WTC11 (cell line): ENCODE measurements at regions not wholly inside any gene's neighbourhood (a gene's known extent, or its start where the extent isn't known, plus 50 kb on each side); places are given as distances from the start of the nearest gene placed in this dataset.

Experiments
- ATAC-seq: fragments of 200-7000 bp; cut with Tn5 transposase; 2 replicates; pipeline ENCODE4 v1.10.0; 2021; ENCODE audit warnings: mild to moderate bottlenecking, moderate library complexity
- CTCF ChIA-PET: fragments of 300-600 bp; sonication (Branson Sonifier 250); formaldehyde crosslinking; loops from one replicate; lab custom pipeline; 2021; ENCODE audit warnings: antibody characterized with exemption; lab: Charles Lee
- POLR2A ChIA-PET: fragments of 350-600 bp; sonication (Branson Sonifier 250); formaldehyde crosslinking; loops from one replicate; lab custom pipeline; 2021; ENCODE audit warnings: antibody characterized with exemption; lab: Charles Lee
- DNase-seq: peaks from one replicate; pipeline ENCODE4 v3.0.0; 2021; ENCODE audit warnings: low spot score
- H3K27ac Mint-ChIP-seq: 2 replicates; pipeline ENCODE4 v1.8.0; 2021; ENCODE audit warnings: mixed read lengths
- H3K27me3 Mint-ChIP-seq: 2 replicates; pipeline ENCODE4 v1.8.0; 2021; ENCODE audit warnings: low read depth, mild to moderate bottlenecking, moderate library complexity, mixed read lengths
- H3K36me3 Mint-ChIP-seq: 2 replicates; pipeline ENCODE4 v1.8.0; 2021; ENCODE audit warnings: mixed read lengths
- H3K4me1 Mint-ChIP-seq: 2 replicates; pipeline ENCODE4 v1.8.0; 2022; ENCODE audit warnings: mixed read lengths
- H3K4me3 Mint-ChIP-seq: 2 replicates; pipeline ENCODE4 v1.8.0; 2021; ENCODE audit warnings: mild to moderate bottlenecking, moderate library complexity, mixed read lengths
- H3K9me3 Mint-ChIP-seq: 2 replicates; pipeline ENCODE4 v1.8.0; 2021; ENCODE audit warnings: mixed read lengths
- AFF4 ChIP-seq: sonication (generic); formaldehyde crosslinking; IDR thresholded peaks from 2 replicates; pipeline ENCODE4 v1.8.1; 2023; ENCODE audit warnings: mild to moderate bottlenecking, missing genetic modification reagents, borderline replicate concordance
- ATF2 ChIP-seq: sonication (generic); formaldehyde crosslinking; IDR thresholded peaks from 2 replicates; pipeline ENCODE4 v1.8.1; 2022; ENCODE audit warnings: low read depth, missing genetic modification reagents, borderline replicate concordance
- CBFB ChIP-seq: sonication (generic); formaldehyde crosslinking; IDR thresholded peaks from 2 replicates; pipeline ENCODE4 v1.8.1; 2022; ENCODE audit warnings: mild to moderate bottlenecking, low read depth, missing genetic modification reagents
- CTCF ChIP-seq: fragments of 200-600 bp; IDR thresholded peaks from 2 replicates; pipeline ENCODE4 v1.8.0; 2022; ENCODE audit warnings: antibody characterized with exemption
- E2F1 ChIP-seq: sonication (generic); formaldehyde crosslinking; IDR thresholded peaks from 2 replicates; pipeline ENCODE4 v1.8.0; 2022; ENCODE audit warnings: mild to moderate bottlenecking, missing genetic modification reagents
- ESRRA ChIP-seq: sonication (generic); formaldehyde crosslinking; IDR thresholded peaks from 2 replicates; pipeline ENCODE4 v1.8.1; 2022; ENCODE audit warnings: mild to moderate bottlenecking, missing genetic modification reagents, borderline replicate concordance
- FOXJ3 ChIP-seq: sonication (generic); formaldehyde crosslinking; IDR thresholded peaks from 2 replicates; pipeline ENCODE4 v1.9.0; 2021; ENCODE audit warnings: missing genetic modification reagents, mild to moderate bottlenecking, borderline replicate concordance
- FOXK1 ChIP-seq: sonication (generic); formaldehyde crosslinking; IDR thresholded peaks from 2 replicates; pipeline ENCODE4 v1.8.0; 2022; ENCODE audit warnings: mild to moderate bottlenecking, moderate library complexity, missing genetic modification reagents
- FOXP4 ChIP-seq: sonication (generic); formaldehyde crosslinking; IDR thresholded peaks from 2 replicates; pipeline ENCODE4 v1.8.0; 2022; ENCODE audit warnings: mild to moderate bottlenecking, missing genetic modification reagents
- JAZF1 ChIP-seq: fragments of 250-450 bp; sonication (Bioruptor Pico); IDR thresholded peaks from 2 replicates; pipeline ENCODE4 v1.9.0; 2021; ENCODE audit warnings: moderate library complexity, mild to moderate bottlenecking, inconsistent platforms
- JUN ChIP-seq: sonication (generic); formaldehyde crosslinking; IDR thresholded peaks from 2 replicates; pipeline ENCODE4 v1.8.0; 2023; ENCODE audit warnings: mild to moderate bottlenecking, missing genetic modification reagents
- NFATC4 ChIP-seq: fragments of 250-450 bp; sonication (Bioruptor Pico); IDR thresholded peaks from 2 replicates; pipeline ENCODE4 v1.9.0; 2021; ENCODE audit warnings: mild to moderate bottlenecking
- NR2C2 ChIP-seq: sonication (generic); formaldehyde crosslinking; IDR thresholded peaks from 2 replicates; pipeline ENCODE4 v1.8.0; 2022; ENCODE audit warnings: mild to moderate bottlenecking, missing genetic modification reagents
- NR3C1 ChIP-seq: sonication (generic); formaldehyde crosslinking; conservative IDR thresholded peaks from 2 replicates; pipeline ENCODE4 v1.8.1; 2023; ENCODE audit warnings: low read depth, mild to moderate bottlenecking, missing genetic modification reagents
- PREB ChIP-seq: sonication (generic); formaldehyde crosslinking; IDR thresholded peaks from 2 replicates; pipeline ENCODE4 v1.8.1; 2022; ENCODE audit warnings: mild to moderate bottlenecking, missing genetic modification reagents, moderate library complexity, borderline replicate concordance
- RELA ChIP-seq: sonication (generic); formaldehyde crosslinking; IDR thresholded peaks from 2 replicates; pipeline ENCODE4 v1.8.1; 2022; ENCODE audit warnings: missing genetic modification reagents, mild to moderate bottlenecking, borderline replicate concordance
- SMAD4 ChIP-seq: sonication (generic); formaldehyde crosslinking; IDR thresholded peaks from 2 replicates; pipeline ENCODE4 v1.8.0; 2022; ENCODE audit warnings: mild to moderate bottlenecking, missing genetic modification reagents
- ZNF138 ChIP-seq: sonication (generic); formaldehyde crosslinking; conservative IDR thresholded peaks from 2 replicates; pipeline ENCODE4 v1.8.1; 2022; ENCODE audit warnings: mild to moderate bottlenecking, moderate library complexity, missing genetic modification reagents
- ZNF396 ChIP-seq: fragments of 250-450 bp; sonication (Bioruptor Pico); IDR thresholded peaks from 2 replicates; pipeline ENCODE4 v1.8.0; 2021; ENCODE audit warnings: mild to moderate bottlenecking, moderate library complexity, borderline replicate concordance
- ZNF423 ChIP-seq: fragments of 250-450 bp; sonication (Bioruptor Pico); IDR thresholded peaks from 2 replicates; pipeline ENCODE4 v2.1.2; 2022; ENCODE audit warnings: mild to moderate bottlenecking, moderate library complexity

GRCh38 chr4:162366146-162366545 is 202.3 kb upstream of the FSTL5 start:
- Mint-ChIP-seq H3K36me3 (no peaks in the 10 kb centered on the region), H3K4me1 (peaks cover 20% of the 10 kb centered on the region), H3K9me3 (no peaks in the 10 kb centered on the region), H3K27ac (no peak overlapping the region), H3K27me3 (no peaks in the 10 kb centered on the region), H3K4me3 (no peak overlapping the region)
- ATAC-seq (no peak), DNase-seq (no peak)
- ChIA-PET POLR2A (no interaction called here), CTCF (no interaction called here)
- TF ChIP-seq PREB (CRISPR knock-in tag) = no peak
- TF ChIP-seq FOXP4 (CRISPR knock-in tag) = no peak
- no peak for TF ChIP-seq SMAD4
- no peak for TF ChIP-seq NFATC4 (CRISPR knock-in tag)
- no peak for TF ChIP-seq FOXK1 (CRISPR knock-in tag)
- no peak for TF ChIP-seq ZNF396 (CRISPR knock-in tag)
- TF ChIP-seq ATF2 (CRISPR knock-in tag) = no peak
- no peak for TF ChIP-seq JAZF1 (CRISPR knock-in tag)
- TF ChIP-seq ESRRA (CRISPR knock-in tag) = no peak

GRCh38 chr4:162364651-162365050 is 200.9 kb upstream of the FSTL5 start:
- Mint-ChIP-seq H3K9me3 (peaks cover 4% of the 10 kb centered on the region; the same call in 1 of the 2 replicates), H3K27ac (no peak overlapping the region), H3K4me3 (no peak overlapping the region), H3K27me3 (no peaks in the 10 kb centered on the region), H3K4me1 (peaks cover 27% of the 10 kb centered on the region), H3K36me3 (no peaks in the 10 kb centered on the region)
- DNase-seq (no peak), ATAC-seq (no peak)
- ChIA-PET POLR2A (no interaction called here), CTCF (no interaction called here)
- no peak for TF ChIP-seq ZNF423 (CRISPR knock-in tag)
- TF ChIP-seq JUN (CRISPR knock-in tag) = no peak
- TF ChIP-seq FOXJ3 (CRISPR knock-in tag) = no peak
- no peak for TF ChIP-seq RELA (CRISPR knock-in tag)
- TF ChIP-seq CBFB (CRISPR knock-in tag) = no peak
- no peak for TF ChIP-seq FOXP4 (CRISPR knock-in tag)
- TF ChIP-seq CTCF = no peak
- no peak for TF ChIP-seq NR3C1
- no peak for TF ChIP-seq ZNF138 (CRISPR knock-in tag)
- no peak for TF ChIP-seq AFF4
- TF ChIP-seq NR2C2 = no peak
- no peak for TF ChIP-seq E2F1
- no peak for TF ChIP-seq SMAD4
- no peak for TF ChIP-seq ATF2 (CRISPR knock-in tag)
